ENCODE measurements at regions not wholly inside any gene's neighbourhood (a gene's known extent, or its start where the extent isn't known, plus 50 kb on each side); places are given as distances from the start of the nearest gene placed in this dataset.

DNA sequence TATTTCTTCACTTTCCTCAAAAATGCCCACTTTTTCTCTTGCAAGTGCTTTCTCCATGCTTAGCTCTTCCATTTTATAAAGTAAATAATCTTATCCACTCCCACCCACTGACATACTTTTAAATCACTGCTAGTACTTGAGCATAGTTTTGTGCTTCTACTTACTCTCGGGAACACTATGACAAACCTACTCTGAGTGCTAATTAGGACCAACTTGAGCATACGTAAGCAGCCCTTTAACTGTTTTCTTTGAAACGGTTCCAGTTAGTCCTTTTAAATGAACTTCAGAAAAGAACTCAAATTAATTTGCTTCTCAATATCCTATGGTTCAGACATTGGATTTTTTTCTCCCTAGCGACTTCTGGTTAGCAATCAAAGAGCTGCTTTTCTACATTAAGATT lies 280.0 kb upstream of the SOX2 start:
- no peaks in the 10 kb centered on the region for H3K4me1 ChIP-seq (ENCODE audit: control insufficient read depth in 1 of 2, insufficient read depth in 2 of 2, low read depth in 1 of 2, low read length in 1 of 2)
- H3K36me3 ChIP-seq (replicated peaks in 1 of 2; ENCODE audit: control insufficient read depth in 1 of 2, insufficient read depth in 2 of 2, low read length in 1 of 2) = peaks cover 0 to 4% of the 10 kb centered on the region in 2 experiments
- no peak overlapping the region for H2AFZ ChIP-seq (ENCODE audit: low read depth)
- no peak overlapping the region for H3K4me3 ChIP-seq (ENCODE audit: low read depth in 2 of 2, low read length in 1 of 2)
- DNase-seq = no peak
- no peaks in the 10 kb centered on the region for H3K79me2 ChIP-seq (ENCODE audit: insufficient read depth)
- no peaks in the 10 kb centered on the region for H3K9me3 ChIP-seq
- ChIA-PET POLR2A (no interaction called here), CTCF (interaction anchor here (0.9 to 1.2 kb wide), 2 partner anchors 38 to 269 kb away, joined by 3 to 4 read pairs; no protein-coding TSS in a partner anchor)
- H3K9ac ChIP-seq = no peak overlapping the region
- H3K9me2 ChIP-seq = no peaks in the 10 kb centered on the region
- no peak overlapping the region for H3K4me2 ChIP-seq
- H3K27me3 ChIP-seq (ENCODE audit: insufficient read depth) = no peaks in the 10 kb centered on the region
- no peaks in the 10 kb centered on the region for H3F3A ChIP-seq (replicated peaks; ENCODE audit: insufficient read depth)
- no peaks in the 10 kb centered on the region for H4K20me1 ChIP-seq (ENCODE audit: insufficient read depth)
- no peak for TF ChIP-seq CHD2 (IDR thresholded peaks at IDR 0.05; ENCODE audit: low read length, partially characterized antibody)
- no peak for TF ChIP-seq GATA2 (CRISPR knock-in tag; IDR thresholded peaks at IDR 0.05)
- no peak for TF ChIP-seq NFIC (IDR thresholded peaks at IDR 0.05; ENCODE audit: borderline replicate concordance)
- no peak for TF ChIP-seq ELF1 (IDR thresholded peaks at IDR 0.05)
- no peak for TF ChIP-seq FOSL2 (IDR thresholded peaks at IDR 0.05; ENCODE audit: borderline replicate concordance, low read depth)
- TF ChIP-seq, protein P1, sequence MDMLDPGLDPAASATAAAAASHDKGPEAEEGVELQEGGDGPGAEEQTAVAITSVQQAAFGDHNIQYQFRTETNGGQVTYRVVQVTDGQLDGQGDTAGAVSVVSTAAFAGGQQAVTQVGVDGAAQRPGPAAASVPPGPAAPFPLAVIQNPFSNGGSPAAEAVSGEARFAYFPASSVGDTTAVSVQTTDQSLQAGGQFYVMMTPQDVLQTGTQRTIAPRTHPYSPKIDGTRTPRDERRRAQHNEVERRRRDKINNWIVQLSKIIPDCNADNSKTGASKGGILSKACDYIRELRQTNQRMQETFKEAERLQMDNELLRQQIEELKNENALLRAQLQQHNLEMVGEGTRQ (IDR thresholded peaks at IDR 0.05; ENCODE audit: borderline replicate concordance, low read depth, low read length) = no peak
- TF ChIP-seq GABPA (IDR thresholded peaks at IDR 0.05; ENCODE audit: low read depth) = no peak
- WGBS (ENCODE audit: low lambda C conversion rate) = 63% methylated on average over 4 of the region's 4 CpGs
- no peak overlapping the region for H3K27ac ChIP-seq (ENCODE audit: low read depth in 2 of 2, low read length in 1 of 2)

GRCh38 chr3:181425074-181425473 lies 286.7 kb upstream of the SOX2 start:
- Histone ChIP-seq H3K4me3 (ENCODE audit: low read depth in 2 of 2, low read length in 1 of 2) (no peak overlapping the region), H3K4me1 (ENCODE audit: control insufficient read depth in 1 of 2, insufficient read depth in 2 of 2, low read depth in 1 of 2, low read length in 1 of 2) (no peaks in the 10 kb centered on the region), H3K27ac (ENCODE audit: low read depth in 2 of 2, low read length in 1 of 2) (no peak overlapping the region), H3K4me2 (no peak overlapping the region), H3K27me3 (ENCODE audit: insufficient read depth) (no peaks in the 10 kb centered on the region), H3F3A (replicated peaks; ENCODE audit: insufficient read depth) (no peaks in the 10 kb centered on the region), H3K79me2 (ENCODE audit: insufficient read depth) (no peaks in the 10 kb centered on the region), H3K9me3 (no peaks in the 10 kb centered on the region), H2AFZ (ENCODE audit: low read depth) (no peak overlapping the region), H4K20me1 (ENCODE audit: insufficient read depth) (no peaks in the 10 kb centered on the region), H3K9ac (no peak overlapping the region), H3K9me2 (no peaks in the 10 kb centered on the region), H3K36me3 (replicated peaks in 1 of 2; ENCODE audit: control insufficient read depth in 1 of 2, insufficient read depth in 2 of 2, low read length in 1 of 2) (no peaks in the 10 kb centered on the region)
- DNase-seq = no peak
- TF ChIP-seq, protein P2, sequence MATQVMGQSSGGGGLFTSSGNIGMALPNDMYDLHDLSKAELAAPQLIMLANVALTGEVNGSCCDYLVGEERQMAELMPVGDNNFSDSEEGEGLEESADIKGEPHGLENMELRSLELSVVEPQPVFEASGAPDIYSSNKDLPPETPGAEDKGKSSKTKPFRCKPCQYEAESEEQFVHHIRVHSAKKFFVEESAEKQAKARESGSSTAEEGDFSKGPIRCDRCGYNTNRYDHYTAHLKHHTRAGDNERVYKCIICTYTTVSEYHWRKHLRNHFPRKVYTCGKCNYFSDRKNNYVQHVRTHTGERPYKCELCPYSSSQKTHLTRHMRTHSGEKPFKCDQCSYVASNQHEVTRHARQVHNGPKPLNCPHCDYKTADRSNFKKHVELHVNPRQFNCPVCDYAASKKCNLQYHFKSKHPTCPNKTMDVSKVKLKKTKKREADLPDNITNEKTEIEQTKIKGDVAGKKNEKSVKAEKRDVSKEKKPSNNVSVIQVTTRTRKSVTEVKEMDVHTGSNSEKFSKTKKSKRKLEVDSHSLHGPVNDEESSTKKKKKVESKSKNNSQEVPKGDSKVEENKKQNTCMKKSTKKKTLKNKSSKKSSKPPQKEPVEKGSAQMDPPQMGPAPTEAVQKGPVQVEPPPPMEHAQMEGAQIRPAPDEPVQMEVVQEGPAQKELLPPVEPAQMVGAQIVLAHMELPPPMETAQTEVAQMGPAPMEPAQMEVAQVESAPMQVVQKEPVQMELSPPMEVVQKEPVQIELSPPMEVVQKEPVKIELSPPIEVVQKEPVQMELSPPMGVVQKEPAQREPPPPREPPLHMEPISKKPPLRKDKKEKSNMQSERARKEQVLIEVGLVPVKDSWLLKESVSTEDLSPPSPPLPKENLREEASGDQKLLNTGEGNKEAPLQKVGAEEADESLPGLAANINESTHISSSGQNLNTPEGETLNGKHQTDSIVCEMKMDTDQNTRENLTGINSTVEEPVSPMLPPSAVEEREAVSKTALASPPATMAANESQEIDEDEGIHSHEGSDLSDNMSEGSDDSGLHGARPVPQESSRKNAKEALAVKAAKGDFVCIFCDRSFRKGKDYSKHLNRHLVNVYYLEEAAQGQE (IDR thresholded peaks at IDR 0.05; ENCODE audit: low read depth, low read length) = no peak
- TF ChIP-seq EZH2phosphoT487 (IDR thresholded peaks at IDR 0.05; ENCODE audit: borderline replicate concordance, low read depth) (no peak), POLR2AphosphoS5 (IDR thresholded peaks at IDR 0.05; ENCODE audit: low read depth, low read length) (no peak), IRF3 (IDR thresholded peaks at IDR 0.05; ENCODE audit: low read depth, low read length) (no peak), TAF1 (IDR thresholded peaks at IDR 0.05; ENCODE audit: borderline replicate concordance, low read depth, low read length) (no peak), YY1 (IDR thresholded peaks at IDR 0.05; ENCODE audit: low read depth) (no peak), USF1 (IDR thresholded peaks at IDR 0.05; ENCODE audit: borderline replicate concordance, low read depth) (no peak), FOSL2 (IDR thresholded peaks at IDR 0.05; ENCODE audit: borderline replicate concordance, low read depth) (no peak)
- TF ChIP-seq, protein P3, sequence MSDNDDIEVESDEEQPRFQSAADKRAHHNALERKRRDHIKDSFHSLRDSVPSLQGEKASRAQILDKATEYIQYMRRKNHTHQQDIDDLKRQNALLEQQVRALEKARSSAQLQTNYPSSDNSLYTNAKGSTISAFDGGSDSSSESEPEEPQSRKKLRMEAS (IDR thresholded peaks at IDR 0.05; ENCODE audit: low read depth) = no peak
- TF ChIP-seq, protein P1 (IDR thresholded peaks at IDR 0.05; ENCODE audit: borderline replicate concordance, low read depth, low read length) = no peak
- WGBS (ENCODE audit: low lambda C conversion rate) = 39% methylated on average over 3 of the region's 3 CpGs
- CTCF ChIA-PET = interaction anchor here (1.1 to 1.6 kb wide), 3 partner anchors 17 to 1259 kb away, joined by 3 to 5 read pairs (median 4); no protein-coding TSS in a partner anchor
- POLR2A ChIA-PET = no interaction called here

Measured in SK-N-SH (cell line).